GM21447 (cell line): ENCODE measurements at regions not wholly inside any gene's neighbourhood (a gene's known extent, or its start where the extent isn't known, plus 50 kb on each side); places are given as distances from the start of the nearest gene placed in this dataset.
"Not testable (repeated sequence)": the region's sequence is repeated elsewhere in the genome, so short reads cannot be mapped to it uniquely, and the experiment has no call there.

Experiments used
- ATAC-seq: cut with Tn5 transposase; IDR thresholded peaks from one replicate; pipeline ENCODE4 v1.9.1; 2021; ENCODE audit not compliant: unreplicated experiment

GRCh38 chr4:107332656-107333055 lies 296.5 kb upstream of the DKK2 start:
- ATAC-seq: not testable (repeated sequence)

DNA sequence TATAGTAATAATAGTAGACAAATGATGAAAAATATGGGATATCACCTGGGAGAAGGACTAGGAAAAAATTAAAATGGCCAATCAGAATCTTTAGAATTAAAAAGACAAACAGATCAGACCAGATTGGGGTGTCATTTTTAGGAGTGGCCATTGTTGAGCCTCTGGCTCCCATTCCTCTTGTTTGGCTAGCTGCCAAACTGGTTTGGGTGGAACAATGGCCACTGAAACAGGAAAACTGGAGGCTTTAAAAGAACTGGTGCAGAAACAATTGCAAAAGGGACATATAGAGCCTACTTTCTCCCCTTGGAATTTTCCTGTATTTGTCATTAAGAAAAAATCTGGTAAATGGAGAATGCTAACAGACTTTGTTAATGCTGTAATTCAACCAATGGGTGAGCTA lies 294.8 kb upstream of the DKK2 start:
- ATAC-seq: no peak

GRCh38 chr4:107319386-107319785 lies 283.3 kb upstream of the DKK2 start:
- no peak for ATAC-seq

DNA sequence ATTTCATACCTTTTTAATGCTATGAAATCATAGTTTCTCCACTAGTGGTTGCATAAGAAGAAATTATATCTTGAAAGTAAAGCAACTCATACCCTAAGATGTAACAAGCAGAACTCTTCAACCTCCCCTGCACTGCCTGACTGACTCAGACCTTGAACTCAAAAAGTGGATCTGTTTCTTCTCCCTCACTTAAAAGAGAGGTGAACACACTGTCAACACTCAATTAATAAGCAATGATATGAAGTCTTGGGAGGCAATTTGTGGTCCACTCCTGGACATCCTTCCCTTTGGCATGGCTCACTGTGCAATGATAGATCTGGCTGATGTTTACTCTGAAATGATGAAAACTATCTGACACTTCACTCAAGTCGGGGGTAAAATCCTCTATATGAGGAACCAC lies 282.0 kb upstream of the DKK2 start:
- ATAC-seq: no peak

GRCh38 chr4:107317611-107318010 lies 281.5 kb upstream of the DKK2 start:
- ATAC-seq: no peak

- no peak for ATAC-seq
Observed at GRCh38 chr4:107315584-107315983, 279.5 kb upstream of the DKK2 start.

- ATAC-seq: no peak
Observed at GRCh38 chr4:107314156-107314555, 278.0 kb upstream of the DKK2 start.

DNA sequence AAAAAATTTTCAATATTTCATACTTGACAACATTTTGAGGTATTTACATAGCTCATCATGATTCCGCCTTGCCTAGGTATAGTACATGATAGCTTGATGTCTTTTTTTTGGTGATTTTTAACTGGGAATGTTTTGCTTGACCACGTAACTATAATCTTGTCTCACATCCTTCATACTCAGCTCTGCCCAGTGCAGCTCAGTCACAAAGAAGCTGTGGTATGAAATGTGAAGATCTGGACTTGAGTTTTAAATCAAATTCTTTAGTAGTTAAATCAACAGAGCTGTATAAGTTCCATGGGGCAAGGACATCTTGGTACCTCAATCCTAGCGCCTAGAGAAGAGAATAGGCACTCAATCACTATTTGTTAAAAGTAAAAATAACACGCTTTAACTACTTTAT lies 276.3 kb upstream of the DKK2 start:
- no peak for ATAC-seq

DNA sequence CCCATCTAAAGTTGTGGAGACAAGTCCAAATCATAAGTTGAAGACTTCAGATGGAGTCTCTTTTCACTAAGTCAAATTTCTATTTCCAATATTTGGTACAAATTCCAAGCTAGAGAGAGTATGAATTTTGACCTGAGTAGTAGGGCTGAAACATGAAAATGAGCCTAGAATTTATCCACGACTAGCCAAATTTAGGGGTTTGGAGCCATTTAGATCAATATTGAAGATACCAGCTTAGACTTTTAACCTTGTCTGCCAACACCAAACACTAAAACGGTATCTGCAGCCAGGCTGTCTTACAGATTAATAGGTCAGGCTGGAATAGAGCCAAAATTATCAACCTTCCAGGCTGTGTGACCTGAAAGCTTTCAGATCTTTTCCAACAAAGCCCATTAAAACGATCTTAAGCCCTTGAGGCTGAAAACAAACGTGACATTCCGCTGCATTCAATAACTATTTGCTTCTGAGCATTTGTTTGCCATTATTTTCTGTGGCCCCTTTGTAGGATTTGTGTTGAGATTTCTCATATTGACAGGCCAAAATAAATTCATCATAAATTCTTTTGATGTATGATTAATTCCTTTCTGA lies 268.7 kb upstream of the DKK2 start:
- ATAC-seq: no peak

GRCh38 chr4:107299646-107300045 lies 263.5 kb upstream of the DKK2 start:
- ATAC-seq: no peak

GRCh38 chr4:107292979-107293378 lies 256.9 kb upstream of the DKK2 start:
- no peak for ATAC-seq

DNA sequence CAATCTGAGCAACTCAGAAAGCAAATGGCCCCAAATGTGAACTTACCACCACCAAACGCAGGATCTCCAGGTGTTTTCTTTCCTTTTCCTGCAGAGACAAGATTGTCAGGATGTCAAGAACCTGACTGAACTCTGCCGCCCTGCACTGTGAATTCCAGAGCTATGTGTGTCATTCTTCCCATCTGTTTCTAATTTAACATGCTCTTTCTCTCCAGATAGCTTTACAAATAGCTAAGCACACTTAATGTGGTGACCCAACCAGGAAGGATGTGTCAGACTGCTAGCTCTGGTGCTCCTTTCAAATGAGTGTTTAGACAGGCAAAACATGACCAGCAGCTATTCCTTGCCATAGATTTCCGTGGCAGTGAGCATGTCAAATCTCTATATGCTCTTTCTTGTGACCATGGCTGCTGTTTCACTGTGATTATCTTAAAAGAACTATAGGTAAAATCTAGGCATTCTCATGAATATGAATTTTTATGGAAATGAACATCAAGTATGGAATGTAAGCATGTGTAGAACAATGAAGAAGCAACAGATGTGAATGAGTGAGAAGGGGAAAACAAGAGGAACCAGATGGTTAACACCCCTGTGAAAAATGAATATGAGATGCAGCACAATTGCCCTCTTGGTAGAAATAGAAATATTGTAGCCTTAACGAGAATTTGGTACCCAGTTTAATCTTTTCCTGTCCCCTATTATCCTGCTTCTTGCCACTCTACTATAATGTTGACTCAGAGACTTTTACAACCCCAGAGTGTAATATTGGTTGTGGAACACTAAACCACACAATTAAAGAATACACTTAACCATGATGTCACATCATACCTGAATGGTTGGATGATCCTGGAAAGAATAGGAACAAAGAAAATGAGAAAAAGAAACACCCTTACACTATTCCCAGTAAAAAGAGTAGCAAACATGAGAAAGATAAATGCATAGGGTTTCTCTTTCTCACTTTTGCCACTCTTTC lies 247.8 kb upstream of the DKK2 start:
- no peak for ATAC-seq

DNA sequence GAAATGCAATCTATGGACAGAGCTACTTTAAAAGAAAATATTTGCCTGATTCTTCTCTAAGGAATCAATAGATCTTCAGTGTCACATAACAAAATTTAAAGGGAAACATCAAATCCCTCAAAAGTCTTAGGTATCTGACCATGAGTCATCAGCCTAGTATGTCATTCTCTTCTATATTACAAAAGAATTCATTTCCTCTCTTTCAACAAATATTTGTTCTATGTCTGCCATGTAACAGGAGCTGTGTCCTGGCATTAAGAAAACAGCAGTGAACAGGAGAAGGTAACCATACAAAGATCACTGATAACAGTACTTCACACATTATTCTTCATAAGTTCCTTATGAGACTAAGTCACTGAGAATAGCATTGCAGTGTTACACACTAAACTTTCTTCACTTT lies 243.6 kb upstream of the DKK2 start:
- ATAC-seq: no peak

DNA sequence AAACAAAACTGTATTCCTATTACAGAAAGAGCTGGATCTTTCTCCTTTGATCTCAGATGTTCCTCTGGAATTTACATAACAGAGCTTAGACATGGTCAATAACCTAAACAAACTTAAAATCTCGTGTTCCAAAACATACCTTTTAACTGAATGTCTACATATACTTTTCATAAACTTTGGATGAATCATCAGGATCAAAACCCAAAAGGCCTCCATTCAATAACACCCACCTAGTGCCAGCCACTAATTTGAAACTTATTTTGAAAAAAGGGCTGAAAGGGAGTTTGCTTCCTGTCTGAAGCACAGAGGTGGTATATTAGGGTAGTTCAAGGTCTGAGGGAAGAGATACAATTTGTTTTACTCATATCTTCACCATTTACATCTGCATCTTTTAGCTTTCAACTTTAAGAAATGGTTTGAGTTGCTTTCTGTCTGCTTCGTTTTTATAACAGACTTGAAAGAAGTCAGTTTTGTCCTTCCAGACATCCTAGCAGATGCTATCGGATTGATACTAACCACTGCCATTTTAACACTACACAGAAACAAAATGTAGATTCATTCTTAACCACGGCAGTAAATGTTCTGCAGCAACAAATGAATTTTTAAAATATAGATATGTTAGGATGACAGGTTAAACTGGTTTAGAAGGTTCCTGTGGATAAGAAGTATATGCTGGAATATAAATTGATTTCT lies 242.8 kb upstream of the DKK2 start:
- no peak for ATAC-seq

GRCh38 chr4:107276052-107276451 lies 239.9 kb upstream of the DKK2 start:
- ATAC-seq: no peak

DNA sequence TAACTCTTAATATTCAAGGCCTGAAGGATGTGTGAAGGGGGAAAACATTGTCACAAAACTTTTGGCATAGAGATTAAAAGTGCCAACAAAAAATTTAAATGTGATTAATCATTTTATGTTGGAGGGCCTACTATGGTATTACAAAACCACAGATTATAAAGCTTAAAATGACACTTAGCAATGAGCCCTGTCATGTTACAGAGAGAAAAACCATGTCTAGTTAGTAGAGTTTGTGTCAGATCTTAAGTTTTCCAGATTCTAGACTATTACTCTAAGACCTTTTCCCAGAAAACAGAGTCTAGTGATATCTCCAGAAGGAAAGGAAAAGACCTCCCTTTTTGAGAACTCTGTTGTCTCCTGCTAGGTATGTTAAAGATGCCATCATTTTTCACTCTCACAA lies 239.1 kb upstream of the DKK2 start:
- no peak for ATAC-seq

DNA sequence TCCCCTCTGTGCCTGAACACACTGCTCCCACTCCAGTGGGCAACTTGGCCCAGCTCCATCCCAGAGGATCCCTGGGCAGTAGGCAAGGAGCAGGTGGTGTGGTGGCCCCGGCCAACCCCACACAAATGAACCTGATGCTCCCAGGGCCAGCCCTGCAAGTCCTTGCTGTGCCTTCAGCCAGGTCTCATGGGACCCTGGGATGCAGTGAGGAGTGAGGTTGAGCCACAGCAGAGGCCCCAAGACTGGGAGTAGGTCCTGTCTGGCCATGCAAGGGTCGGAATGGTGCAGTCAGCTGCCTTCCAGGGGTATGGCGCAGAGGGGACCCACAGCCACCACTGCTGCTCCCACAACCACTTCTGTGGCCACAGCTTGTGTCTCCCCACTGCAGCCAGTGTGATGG lies 234.5 kb upstream of the DKK2 start:
- ATAC-seq: no peak

- ATAC-seq: no peak
Observed at GRCh38 chr4:107269175-107269574, 233.1 kb upstream of the DKK2 start.

DNA sequence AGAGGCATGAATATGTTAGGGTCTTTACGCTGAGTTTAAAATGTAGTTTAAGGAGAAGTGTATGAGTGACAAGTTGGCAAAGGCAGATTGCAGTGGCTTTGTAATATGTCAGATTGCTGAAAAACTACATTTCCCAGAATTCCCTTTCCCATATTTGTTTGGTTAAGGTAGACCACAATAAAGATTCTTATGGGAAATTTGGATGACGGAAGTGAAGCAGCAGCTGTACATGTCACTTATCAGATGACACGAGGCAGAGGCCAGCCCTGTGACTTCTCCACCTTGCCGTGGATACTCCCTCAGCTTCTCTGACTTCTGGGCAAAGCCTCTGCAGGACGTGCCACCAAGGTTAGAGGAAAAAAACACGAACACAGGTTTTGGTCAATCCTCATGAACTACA lies 229.7 kb upstream of the DKK2 start:
- ATAC-seq: no peak

- ATAC-seq: no peak
Observed at GRCh38 chr4:107261241-107261874, 225.2 kb upstream of the DKK2 start.

DNA sequence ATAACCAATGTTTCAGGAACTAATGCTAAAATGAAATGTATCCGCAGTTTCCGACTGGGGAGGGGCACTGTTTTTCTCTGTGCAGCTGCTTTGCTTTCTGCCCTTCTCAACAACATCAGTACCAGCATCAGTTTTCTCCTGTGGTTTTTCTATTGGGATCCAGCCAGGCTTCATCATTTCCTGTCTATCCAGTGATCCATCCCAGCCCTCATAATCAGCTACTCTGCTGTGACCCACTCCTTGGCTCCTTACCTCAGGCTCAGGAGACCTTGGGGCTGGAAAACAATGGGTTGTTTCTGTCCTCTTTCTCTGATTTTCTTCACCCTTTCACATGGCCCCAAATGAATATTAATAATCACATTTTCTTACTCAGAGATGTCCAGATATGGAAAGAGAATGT lies 222.2 kb upstream of the DKK2 start:
- ATAC-seq: no peak
